GM21825 (cell line): ENCODE measurements at regions not wholly inside any gene's neighbourhood (a gene's known extent, or its start where the extent isn't known, plus 50 kb on each side); places are given as distances from the start of the nearest gene placed in this dataset.
A peak's percentile ranks its signal among the peaks of the same experiment; 100 is the strongest.
"Not testable (repeated sequence)": the region's sequence is repeated elsewhere in the genome, so short reads cannot be mapped to it uniquely, and the experiment has no call there.

Experiments
- ATAC-seq: cut with Tn5 transposase; IDR thresholded peaks from one replicate; pipeline ENCODE4 v1.9.1; 2021; ENCODE audit warnings: mild to moderate bottlenecking, moderate library complexity; ENCODE audit not compliant: unreplicated experiment

- no peak for ATAC-seq
Measured at GRCh38 chr2:62412347-62412742, 93.7 kb downstream of the TMEM17 start.

- no peak for ATAC-seq
Measured at GRCh38 chr2:62410926-62411456, 95.0 kb downstream of the TMEM17 start.

DNA sequence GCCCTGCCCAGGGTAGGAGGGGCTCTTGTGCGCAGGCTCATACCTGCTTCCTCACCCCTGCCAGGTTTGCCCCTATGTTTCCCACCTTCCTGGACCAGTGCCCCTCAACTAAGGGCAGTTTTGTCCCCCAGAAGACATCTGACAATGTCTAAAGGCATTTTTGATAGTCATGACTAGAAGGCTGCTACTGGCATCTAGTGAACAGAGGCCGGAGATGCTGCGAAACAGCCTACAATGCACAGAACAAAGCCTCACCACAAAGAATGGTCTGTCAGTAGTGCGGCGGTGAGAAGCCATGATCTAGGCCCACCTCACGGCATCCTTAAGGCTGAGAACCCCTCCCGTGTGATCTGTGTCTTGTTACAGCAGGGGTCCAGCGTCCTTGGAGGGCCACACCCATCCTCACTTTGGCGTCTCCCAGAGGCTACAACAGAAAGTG, 96.0 kb downstream of the TMEM17 start:
- no peak for ATAC-seq

- ATAC-seq: no peak
Measured at GRCh38 chr2:62409442-62409841, 96.6 kb downstream of the TMEM17 start.

- no peak for ATAC-seq
Measured at GRCh38 chr2:62408241-62408677, 97.7 kb downstream of the TMEM17 start.

GRCh38 chr2:62407838-62408237, 98.2 kb downstream of the TMEM17 start:
- no peak for ATAC-seq

- no peak for ATAC-seq
Measured at GRCh38 chr2:62407401-62407800, 98.6 kb downstream of the TMEM17 start.

DNA sequence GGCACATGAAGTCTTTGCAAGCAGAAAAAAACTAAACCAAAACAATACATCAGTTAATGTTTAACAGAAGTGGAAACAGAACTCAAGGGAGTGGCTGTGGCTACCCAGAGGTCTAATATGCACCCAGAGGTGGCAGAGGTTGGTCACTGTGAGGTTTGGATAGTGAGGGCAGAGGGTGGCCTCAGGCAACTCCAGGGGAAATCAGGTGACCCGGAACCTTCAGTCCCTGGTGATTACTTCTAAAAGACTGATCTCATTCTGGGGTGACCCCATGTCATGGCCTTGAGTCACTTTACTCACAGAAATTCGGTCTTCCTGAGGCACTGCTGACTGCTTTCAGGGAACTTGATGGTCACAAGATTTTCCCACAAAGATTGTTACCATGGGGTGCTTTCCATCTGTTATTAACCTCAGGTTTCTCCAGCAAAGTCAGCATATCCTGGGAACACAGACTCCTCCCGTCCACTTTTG, 99.4 kb downstream of the TMEM17 start:
- peak; percentile 65 for ATAC-seq

DNA sequence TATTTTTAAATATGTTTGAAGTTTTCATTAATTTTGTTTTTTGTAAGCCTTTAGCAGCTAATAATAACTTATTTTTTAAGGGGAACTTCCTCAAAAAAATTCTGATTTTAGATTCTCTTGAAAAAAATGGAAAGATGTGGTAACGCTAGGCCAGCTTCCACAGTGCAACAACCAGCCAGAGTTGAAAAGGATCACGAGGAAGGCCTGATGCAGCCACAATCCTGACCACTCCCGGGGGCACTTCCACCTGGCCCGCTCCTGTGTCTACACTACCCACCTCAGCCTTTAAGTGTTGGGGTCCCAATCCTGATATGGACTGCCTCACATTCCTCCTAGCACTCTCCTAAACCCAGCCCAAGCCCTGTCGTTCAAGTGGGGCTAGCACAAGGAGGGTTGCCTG, 101.1 kb downstream of the TMEM17 start:
- no peak for ATAC-seq

DNA sequence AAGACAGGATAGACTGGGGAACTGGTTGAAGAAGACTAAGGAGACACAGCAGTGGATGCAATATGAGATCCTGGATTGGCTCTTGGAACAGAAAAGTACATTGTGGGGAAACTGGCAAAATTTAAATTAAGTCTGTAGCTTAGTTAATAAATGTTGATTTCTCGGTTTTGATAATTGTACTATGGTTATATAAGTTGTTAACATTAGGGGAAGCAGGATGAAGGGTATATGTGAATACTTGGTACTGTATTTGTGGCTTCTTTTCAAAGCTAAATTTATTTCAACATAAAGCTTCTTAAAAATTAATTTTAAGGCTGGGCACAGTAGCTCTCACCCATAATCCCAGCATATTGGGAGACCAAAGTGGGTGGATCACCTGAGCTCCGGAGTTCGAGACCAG, 103.8 kb downstream of the TMEM17 start:
- ATAC-seq: no peak

- ATAC-seq: no peak
Measured at GRCh38 chr2:62398356-62398755, 107.6 kb downstream of the TMEM17 start.

GRCh38 chr2:62396880-62397279, 109.1 kb downstream of the TMEM17 start:
- ATAC-seq: no peak

- ATAC-seq: no peak
Measured at GRCh38 chr2:62393293-62393692, 112.7 kb downstream of the TMEM17 start.

- no peak for ATAC-seq
Measured at GRCh38 chr2:62391696-62392095, 114.3 kb downstream of the TMEM17 start.

DNA sequence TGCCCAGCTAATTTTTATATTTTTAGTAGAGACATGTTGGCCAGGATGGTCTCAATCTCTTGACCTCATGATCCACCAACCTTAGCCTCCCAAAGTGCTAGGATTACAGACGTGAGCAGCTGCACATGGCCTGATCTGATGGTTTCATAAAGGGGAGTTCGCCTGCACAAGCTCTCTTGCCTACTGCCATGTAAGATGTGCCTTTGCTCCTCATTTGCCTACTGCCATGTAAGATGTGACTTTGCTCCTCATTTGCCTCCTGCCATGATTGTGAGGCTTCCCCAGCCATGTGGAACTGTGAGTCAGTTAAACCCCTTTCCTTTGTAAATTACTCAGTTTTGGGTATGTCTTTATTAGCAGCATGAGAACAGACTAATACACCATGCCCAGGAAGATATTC, 119.6 kb downstream of the TMEM17 start:
- not testable (repeated sequence) for ATAC-seq

DNA sequence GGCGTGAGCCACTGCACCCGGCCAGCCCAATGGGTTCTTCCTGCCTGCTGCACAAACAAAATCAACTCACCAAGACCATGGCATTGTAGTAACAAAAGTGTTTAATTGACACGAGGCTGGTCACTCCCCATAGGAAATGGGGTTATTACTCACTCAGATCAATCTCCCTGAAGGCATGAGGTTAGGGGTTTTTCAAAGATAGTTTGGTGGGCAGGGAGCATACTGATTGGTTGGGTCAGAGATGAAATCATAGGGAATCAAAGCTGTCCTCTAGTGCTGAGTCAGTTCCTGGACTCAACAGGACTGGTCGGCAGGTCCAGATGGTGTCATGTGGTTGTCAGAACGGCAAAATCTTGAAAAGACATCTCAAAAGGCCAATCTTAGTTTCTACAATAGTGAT, 122.1 kb downstream of the TMEM17 start:
- no peak for ATAC-seq

GRCh38 chr2:62382757-62383156, 123.2 kb downstream of the TMEM17 start:
- no peak for ATAC-seq

GRCh38 chr2:62382122-62382521, 123.9 kb downstream of the TMEM17 start:
- no peak for ATAC-seq

- no peak for ATAC-seq
Measured at GRCh38 chr2:62381656-62382055, 124.3 kb downstream of the TMEM17 start.

GRCh38 chr2:62379566-62379965, 126.4 kb downstream of the TMEM17 start:
- ATAC-seq: no peak

DNA sequence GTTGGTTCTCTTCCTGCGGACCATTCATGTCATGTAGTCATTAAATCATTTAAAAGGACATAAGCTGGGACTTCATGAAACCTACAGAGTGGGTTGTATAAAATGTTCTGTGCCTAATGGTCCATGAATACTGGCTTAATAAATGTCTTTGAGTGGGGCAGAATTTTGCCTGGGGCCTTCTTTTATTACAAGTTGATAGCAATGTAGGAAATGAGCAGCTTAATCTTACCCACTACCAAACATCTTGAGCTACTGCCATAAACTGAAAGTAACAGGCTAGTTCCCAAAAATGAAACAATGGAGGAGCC, 130.9 kb downstream of the TMEM17 start:
- no peak for ATAC-seq

GRCh38 chr2:62374301-62375112, 131.5 kb downstream of the TMEM17 start:
- ATAC-seq: no peak

DNA sequence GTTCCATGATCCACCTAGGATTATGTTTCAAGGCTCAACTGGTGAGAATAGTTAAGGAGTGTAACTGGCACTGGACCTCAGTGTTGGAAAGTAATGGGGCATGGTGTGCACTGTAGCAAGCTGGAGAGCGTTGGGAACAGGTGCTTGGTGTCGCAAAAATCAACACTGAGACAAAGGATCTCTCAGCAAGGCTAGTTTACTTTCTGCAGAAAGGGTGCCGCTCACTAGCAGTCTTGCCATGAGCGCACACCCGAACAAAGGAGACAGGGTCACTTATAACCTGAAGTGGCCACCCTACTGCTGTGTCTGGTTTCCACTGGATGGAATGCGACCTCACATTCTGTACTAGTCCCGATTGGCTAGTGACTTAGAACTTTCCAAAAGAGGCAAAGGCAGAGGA, 133.2 kb downstream of the TMEM17 start:
- ATAC-seq: no peak
